H1 (cell line): ENCODE measurements at regions not wholly inside any gene's neighbourhood (a gene's known extent, or its start where the extent isn't known, plus 50 kb on each side); places are given as distances from the start of the nearest gene placed in this dataset.

Source experiments
- CTCF ChIA-PET: fragments of 300-600 bp; sonication (Branson Sonifier 250); formaldehyde crosslinking; loops from one replicate; lab custom pipeline; 2021; ENCODE audit not compliant: partially characterized antibody; lab: Charles Lee
- POLR2A ChIA-PET: fragments of 300-600 bp; sonication (Branson Sonifier 250); formaldehyde crosslinking; loops from one replicate; lab custom pipeline; 2021; ENCODE audit warnings: inconsistent platforms; ENCODE audit not compliant: partially characterized antibody; lab: Charles Lee
- DNase-seq, 2 experiments: peaks; one replicate each; pipeline versions ENCODE4 v3.0.0 to v3.0.0-alpha.2; 2010 to 2022; ENCODE audit warnings: low spot score in 2 of 2, low read depth in 1 of 2, mixed read lengths in 1 of 2
- FAIRE-seq: peaks from 2 replicates; lab custom pipeline; 2011; peaks lifted over from hg19 to GRCh38; lab: Jason Lieb, UNC
- H2AFZ ChIP-seq: 2 replicates; pipeline ENCODE4 v1.8.1; 2012; ENCODE audit warnings: low read length, inconsistent platforms
- H2AK5ac ChIP-seq: 2 replicates; pipeline ENCODE4 v1.6.1; 2013; ENCODE audit warnings: low read depth, low read length
- H2BK120ac ChIP-seq: replicated peaks from 2 replicates; pipeline ENCODE3; 2013; ENCODE audit warnings: low read depth, low read length, inconsistent platforms
- H2BK12ac ChIP-seq: 2 replicates; pipeline ENCODE4 v1.6.1; 2013; ENCODE audit warnings: low read depth, low read length
- H2BK15ac ChIP-seq: 2 replicates; pipeline ENCODE4 v1.6.1; 2013; ENCODE audit warnings: low read length
- H2BK20ac ChIP-seq: 2 replicates; pipeline ENCODE4 v1.6.1; 2013; ENCODE audit warnings: low read length
- H2BK5ac ChIP-seq: 2 replicates; pipeline ENCODE4 v1.6.1; 2013; ENCODE audit warnings: low read depth, low read length
- H3K14ac ChIP-seq: 2 replicates; pipeline ENCODE4 v1.6.1; 2013; ENCODE audit warnings: inconsistent platforms; ENCODE audit not compliant: insufficient read length
- H3K18ac ChIP-seq: 2 replicates; pipeline ENCODE4 v1.6.1; 2013; ENCODE audit warnings: low read length; ENCODE audit errors: extremely low read depth
- H3K23ac ChIP-seq: 2 replicates; pipeline ENCODE4 v1.6.1; 2013; ENCODE audit warnings: inconsistent platforms; ENCODE audit not compliant: insufficient read length
- H3K23me2 ChIP-seq: 2 replicates; pipeline ENCODE4 v1.6.1; 2013; ENCODE audit warnings: low read depth, low read length
- H3K27ac ChIP-seq: 2 replicates; pipeline ENCODE4 v1.6.1; 2011; ENCODE audit warnings: low read depth, low read length, inconsistent platforms
- H3K27me3 ChIP-seq, 4 experiments: replicated peaks in 1 of 4; 1 replicate in 1 of 4; 2 replicates in 3 of 4; pipeline versions ENCODE4 v1.6.1 to v1.8.1; 2011 to 2013; ENCODE audit warnings: low read length in 3 of 4, mild to moderate bottlenecking in 3 of 4, inconsistent platforms in 2 of 4, mixed read lengths in 2 of 4, moderate library complexity in 1 of 4; ENCODE audit not compliant: control insufficient read depth in 3 of 4, insufficient read depth in 3 of 4; ENCODE audit errors: extremely low read depth in 1 of 4
- H3K36me3 ChIP-seq, 4 experiments: 2 replicates each; pipeline versions ENCODE4 v1.6.1 to v1.8.1; 2011 to 2013; ENCODE audit warnings: mild to moderate bottlenecking in 4 of 4, low read length in 3 of 4, moderate library complexity in 2 of 4, control low read depth in 1 of 4, inconsistent platforms in 1 of 4; ENCODE audit not compliant: insufficient read depth in 4 of 4, control insufficient read depth in 2 of 4
- H3K4ac ChIP-seq: replicated peaks from 2 replicates; pipeline ENCODE3; 2013; ENCODE audit warnings: low read length, low read depth, mixed read lengths, inconsistent platforms; ENCODE audit not compliant: insufficient read length
- H3K4me1 ChIP-seq, 4 experiments: replicated peaks in 1 of 4; 1 replicate in 1 of 4; 2 replicates in 3 of 4; pipeline versions ENCODE4 v1.6.1 to v1.8.1; 2011 to 2013; ENCODE audit warnings: low read length in 3 of 4, inconsistent platforms in 2 of 4, mixed read lengths in 1 of 4; ENCODE audit not compliant: insufficient read depth in 4 of 4, control insufficient read depth in 3 of 4
- H3K4me2 ChIP-seq, 2 experiments: 2 replicates each; pipeline versions ENCODE4 v1.6.1 to v1.8.1; 2011 to 2013; ENCODE audit warnings: low read depth in 2 of 2, low read length in 2 of 2, control low read depth in 1 of 2, inconsistent platforms in 1 of 2, mild to moderate bottlenecking in 1 of 2; ENCODE audit not compliant: insufficient read depth in 1 of 2
- H3K4me3 ChIP-seq, 4 experiments: fragments of 200-600, 300-600 bp in 1 of 4; sonication (generic), shearing (Covaris generic), sonication (Bioruptor Twin) in 1 of 4; 2 replicates each; pipeline versions ENCODE4 v1.5.1 to v1.8.1; 2011 to 2016; ENCODE audit warnings: low read length in 4 of 4, low read depth in 3 of 4, control low read depth in 2 of 4, inconsistent platforms in 2 of 4, mild to moderate bottlenecking in 2 of 4, mixed read lengths in 1 of 4, moderate library complexity in 1 of 4; ENCODE audit not compliant: insufficient read depth in 2 of 4; ENCODE audit errors: extremely low read depth in 1 of 4
- H3K56ac ChIP-seq: replicated peaks from 2 replicates; pipeline ENCODE3; 2013; ENCODE audit warnings: low read depth, mild to moderate bottlenecking, mixed read lengths, low read length, inconsistent platforms; ENCODE audit not compliant: insufficient read length
- H3K79me1 ChIP-seq: 2 replicates; pipeline ENCODE4 v1.6.1; 2013; ENCODE audit warnings: low read depth, low read length, control low read depth
- H3K79me2 ChIP-seq, 2 experiments: 2 replicates each; pipeline versions ENCODE4 v1.6.1 to v1.8.1; 2012 to 2013; ENCODE audit warnings: low read length in 2 of 2, mild to moderate bottlenecking in 2 of 2, inconsistent platforms in 1 of 2; ENCODE audit not compliant: insufficient read depth in 2 of 2, control insufficient read depth in 1 of 2
- H3K9ac ChIP-seq, 4 experiments: replicated peaks in 1 of 4; 1 replicate in 1 of 4; 2 replicates in 3 of 4; pipeline versions ENCODE4 v1.6.1 to v1.8.1; 2011 to 2013; ENCODE audit warnings: low read depth in 3 of 4, low read length in 3 of 4, control low read depth in 2 of 4, mild to moderate bottlenecking in 2 of 4, moderate library complexity in 2 of 4, inconsistent platforms in 1 of 4; ENCODE audit errors: extremely low read depth in 1 of 4
- H3K9me3 ChIP-seq, 2 experiments: 2 replicates each; pipeline versions ENCODE4 v1.6.1 to v1.8.1; 2012 to 2013; ENCODE audit warnings: mild to moderate bottlenecking in 2 of 2, moderate library complexity in 2 of 2, control low read depth in 1 of 2, inconsistent platforms in 1 of 2, low read depth in 1 of 2, low read length in 1 of 2, mixed read lengths in 1 of 2; ENCODE audit not compliant: insufficient read depth in 2 of 2
- H4K20me1 ChIP-seq, 2 experiments: replicated peaks in 1 of 2; 2 replicates each; pipeline versions ENCODE3 to v1.8.1; 2011 to 2013; ENCODE audit warnings: inconsistent platforms in 2 of 2, low read length in 2 of 2, mild to moderate bottlenecking in 1 of 2; ENCODE audit not compliant: insufficient read depth in 2 of 2, control insufficient read depth in 1 of 2
- H4K5ac ChIP-seq: 2 replicates; pipeline ENCODE4 v1.6.1; 2013; ENCODE audit warnings: low read length, low read depth, mixed read lengths, inconsistent platforms; ENCODE audit not compliant: insufficient read length
- H4K8ac ChIP-seq: 2 replicates; pipeline ENCODE4 v1.8.0; 2013; ENCODE audit warnings: mild to moderate bottlenecking, moderate library complexity, low read length, inconsistent platforms; ENCODE audit not compliant: insufficient read depth; ENCODE audit errors: extremely low read depth
- H4K91ac ChIP-seq: replicated peaks from 2 replicates; pipeline ENCODE3; 2013; ENCODE audit warnings: low read length, mixed read lengths, inconsistent platforms; ENCODE audit not compliant: insufficient read length
- ASH2L ChIP-seq: fragments of 200-600, 300-600 bp; sonication (generic); IDR thresholded peaks from one replicate; pipeline ENCODE4 v1.7.1; 2017; ENCODE audit warnings: low read length
- CTCF ChIP-seq, 3 experiments: IDR thresholded peaks; 1 replicate in 2 of 3; 2 replicates in 1 of 3; pipeline versions ENCODE4 v1.5.1 to v1.6.1; 2011; ENCODE audit warnings: low read length in 3 of 3, mild to moderate bottlenecking in 3 of 3, inconsistent platforms in 2 of 3, low read depth in 1 of 3, moderate library complexity in 1 of 3; ENCODE audit not compliant: insufficient read depth in 1 of 3; ENCODE audit errors: control extremely low read depth in 1 of 3
- EGR1 ChIP-seq: IDR thresholded peaks from 2 replicates; pipeline ENCODE4 v1.6.1; 2011; ENCODE audit warnings: low read depth, low read length, borderline replicate concordance
- KDM5A ChIP-seq: fragments of 200-600 bp; IDR thresholded peaks from 2 replicates; pipeline ENCODE4 v1.7.1; 2012; ENCODE audit warnings: mild to moderate bottlenecking, low read length, inconsistent platforms, mixed read lengths
- NANOG ChIP-seq: IDR thresholded peaks from 2 replicates; pipeline ENCODE4 v1.6.1; 2011; ENCODE audit warnings: low read length, low read depth, mild to moderate bottlenecking, inconsistent platforms; ENCODE audit not compliant: insufficient read depth, poor library complexity, severe bottlenecking
- POLR2AphosphoS5 ChIP-seq: IDR thresholded peaks from 2 replicates; pipeline ENCODE4 v1.6.1; 2011; ENCODE audit warnings: low read depth, low read length
- SIRT6 ChIP-seq: IDR thresholded peaks from one replicate; pipeline ENCODE4 v1.7.1; 2012; ENCODE audit warnings: low read length, inconsistent platforms
- TBP ChIP-seq: IDR thresholded peaks from 2 replicates; pipeline ENCODE4 v1.6.1; 2011; ENCODE audit warnings: low read depth, low read length, improper control_type of control experiment
- TF ChIP-seq, protein P1 (sequence below): IDR thresholded peaks from 2 replicates; pipeline ENCODE4 v1.6.1; 2011; ENCODE audit warnings: low read length, improper control_type of control experiment

DNA sequence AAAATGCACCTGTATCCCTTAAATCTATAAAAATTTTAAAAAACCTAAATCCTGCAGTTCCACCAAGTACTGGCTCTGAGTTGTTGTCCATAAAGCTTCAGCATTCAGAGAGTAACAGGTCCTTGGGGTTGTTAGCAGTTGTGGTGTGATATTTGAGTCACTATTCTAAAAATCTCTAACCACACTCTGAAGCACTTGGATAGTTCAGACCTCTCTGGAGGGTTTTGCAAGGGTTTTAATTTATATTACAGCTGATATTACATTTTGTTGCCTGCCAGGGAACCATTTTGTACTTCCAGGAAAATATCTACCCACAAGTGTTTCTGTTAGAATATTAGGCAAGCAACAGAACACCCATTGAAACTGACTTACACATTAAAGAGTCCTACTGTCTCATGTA, 255.6 kb downstream of the TBL1XR1 start:
- Histone ChIP-seq H2BK120ac (no peak overlapping the region), H2BK20ac (no peak overlapping the region), H2AK5ac (no peak overlapping the region), H3K4me1 (peaks cover 0 to 2% (median 0%) of the 10 kb centered on the region in 4 experiments; a peak in 1 of 7 replicates), H2BK5ac (no peak overlapping the region), H2BK12ac (no peak overlapping the region), H3K9ac (no peak overlapping the region), H3K23ac (no peak overlapping the region), H4K20me1 (no peaks in the 10 kb centered on the region), H3K56ac (no peak overlapping the region), H2AFZ (no peak overlapping the region), H3K23me2 (no peaks in the 10 kb centered on the region), H3K4ac (no peak overlapping the region), H4K91ac (no peak overlapping the region), H4K5ac (no peak overlapping the region), H3K14ac (no peak overlapping the region), H3K27me3 (no peaks in the 10 kb centered on the region), H3K18ac (no peak overlapping the region), H3K27ac (no peak overlapping the region), H3K9me3 (no peaks in the 10 kb centered on the region), H3K79me1 (no peaks in the 10 kb centered on the region), H2BK15ac (no peak overlapping the region), H3K36me3 (no peaks in the 10 kb centered on the region), H3K4me3 (no peak overlapping the region), H4K8ac (no peak overlapping the region), H3K4me2 (no peak overlapping the region), H3K79me2 (no peaks in the 10 kb centered on the region)
- CTCF ChIA-PET: interaction anchor here (1.1 to 1.7 kb wide), 5 partner anchors 13 to 427 kb away, joined by 3 to 8 read pairs (median 4); no protein-coding TSS in a partner anchor
- TF ChIP-seq EGR1: no peak
- no peak for TF ChIP-seq ASH2L
- TF ChIP-seq NANOG: no peak
- no peak for TF ChIP-seq TBP
- TF ChIP-seq, protein P1, sequence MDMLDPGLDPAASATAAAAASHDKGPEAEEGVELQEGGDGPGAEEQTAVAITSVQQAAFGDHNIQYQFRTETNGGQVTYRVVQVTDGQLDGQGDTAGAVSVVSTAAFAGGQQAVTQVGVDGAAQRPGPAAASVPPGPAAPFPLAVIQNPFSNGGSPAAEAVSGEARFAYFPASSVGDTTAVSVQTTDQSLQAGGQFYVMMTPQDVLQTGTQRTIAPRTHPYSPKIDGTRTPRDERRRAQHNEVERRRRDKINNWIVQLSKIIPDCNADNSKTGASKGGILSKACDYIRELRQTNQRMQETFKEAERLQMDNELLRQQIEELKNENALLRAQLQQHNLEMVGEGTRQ: no peak
- no peak for TF ChIP-seq SIRT6
- no peak for TF ChIP-seq CTCF (IDR thresholded peaks at IDR 0.05; ENCODE audit: control extremely low read depth in 1 of 3, insufficient read depth in 1 of 3, low read depth in 1 of 3, low read length in 3 of 3)
- no peak for TF ChIP-seq KDM5A
- TF ChIP-seq POLR2AphosphoS5: no peak
- FAIRE-seq (no peak), DNase-seq (no peak)
- POLR2A ChIA-PET: no interaction called here
